ENCODE measurements at regions not wholly inside any gene's neighbourhood (a gene's known extent, or its start where the extent isn't known, plus 50 kb on each side); places are given as distances from the start of the nearest gene placed in this dataset.

- no peak for DNase-seq
Observed at GRCh38 chr2:64704161-64704560, 50.4 kb upstream of the SERTAD2 start.

- no peak for DNase-seq
Observed at GRCh38 chr2:64704996-64705395, 51.3 kb upstream of the SERTAD2 start.

- DNase-seq: no peak
Observed at GRCh38 chr2:64707276-64707675, 53.6 kb upstream of the SERTAD2 start.

GRCh38 chr2:64708829-64709228, 55.1 kb upstream of the SERTAD2 start:
- DNase-seq: no peak

- DNase-seq: no peak
Observed at GRCh38 chr2:64711252-64711800, 57.6 kb upstream of the SERTAD2 start.

GRCh38 chr2:64713686-64714085, 60.0 kb upstream of the SERTAD2 start:
- DNase-seq: no peak

GRCh38 chr2:64716569-64716968, 62.9 kb upstream of the SERTAD2 start:
- no peak for DNase-seq

- no peak for DNase-seq
Observed at GRCh38 chr2:64718250-64718885, 64.7 kb upstream of the SERTAD2 start.

GRCh38 chr2:64720535-64721319, 67.0 kb upstream of the SERTAD2 start:
- no peak for DNase-seq

- no peak for DNase-seq
Observed at GRCh38 chr2:64721320-64721623, 67.6 kb upstream of the SERTAD2 start.

- no peak for DNase-seq
Observed at GRCh38 chr2:64722291-64723044, 68.8 kb upstream of the SERTAD2 start.

GRCh38 chr2:64727013-64727767, 73.5 kb upstream of the SERTAD2 start:
- peak; percentile 41 for DNase-seq

- DNase-seq: no peak
Observed at GRCh38 chr2:64727843-64728463, 74.2 kb upstream of the SERTAD2 start.

- peak; percentile 51 for DNase-seq
Observed at GRCh38 chr2:64730551-64731262, 77.0 kb upstream of the SERTAD2 start.

- DNase-seq: no peak
Observed at GRCh38 chr2:64731263-64731643, 77.5 kb upstream of the SERTAD2 start.

GRCh38 chr2:64731746-64732145, 78.0 kb upstream of the SERTAD2 start:
- DNase-seq: no peak

- no peak for DNase-seq
Observed at GRCh38 chr2:64732146-64732545, 78.4 kb upstream of the SERTAD2 start.

- no peak for DNase-seq
Observed at GRCh38 chr2:64735504-64735903, 81.8 kb upstream of the SERTAD2 start.

GRCh38 chr2:64737547-64737946, 83.8 kb upstream of the SERTAD2 start:
- DNase-seq: no peak

- no peak for DNase-seq
Observed at GRCh38 chr2:64738026-64738425, 84.3 kb upstream of the SERTAD2 start.

- no peak for DNase-seq
Observed at GRCh38 chr2:64742678-64743077, 89.0 kb upstream of the SERTAD2 start.

Data from CD4-positive, alpha-beta T cell treated with Interleukin-4 for 4 hours (primary cell).